Heart right ventricle (tissue), 16 donors: ENCODE measurements at regions not wholly inside any gene's neighbourhood (a gene's known extent, or its start where the extent isn't known, plus 50 kb on each side); places are given as distances from the start of the nearest gene placed in this dataset.

Experiments used
- ATAC-seq, 8 donors: fragments of 200-7000 bp; cut with Tn5 transposase; one replicate each; pipeline ENCODE4 v1.9.1; 2020; ENCODE audit warnings: mild to moderate bottlenecking in 8 of 8, moderate library complexity in 8 of 8, moderate number of reproducible peaks in 1 of 8
- DNase-seq, 2 donors: peaks; one replicate each; pipeline ENCODE4 v3.0.0-alpha.2; 2020
- H3K27ac ChIP-seq, 10 donors: fragments of 200-600 bp; sonication (generic) in 2 of 10; one replicate each; pipeline versions ENCODE4 v1.5.0 to v1.8.0; 2020 to 2022; ENCODE audit warnings: mild to moderate bottlenecking in 3 of 10
- H3K27me3 ChIP-seq, 7 donors: fragments of 200-600 bp; one replicate each; pipeline ENCODE4 v1.8.0; 2021 to 2022; ENCODE audit warnings: mild to moderate bottlenecking in 2 of 7
- H3K36me3 ChIP-seq, 9 donors: fragments of 200-600 bp; sonication (generic) in 1 of 9; one replicate each; pipeline versions ENCODE4 v1.5.0 to v1.8.0; 2020 to 2022; ENCODE audit warnings: mild to moderate bottlenecking in 2 of 9
- H3K4me1 ChIP-seq, 9 donors: fragments of 200-600 bp; sonication (generic) in 1 of 9; one replicate each; pipeline versions ENCODE4 v1.5.0 to v1.8.0; 2020 to 2022; ENCODE audit warnings: mild to moderate bottlenecking in 4 of 9
- H3K4me3 ChIP-seq, 10 donors: fragments of 200-600 bp; sonication (generic) in 2 of 10; one replicate each; pipeline versions ENCODE4 v1.5.0 to v1.8.0; 2020 to 2022; ENCODE audit warnings: mild to moderate bottlenecking in 7 of 10, moderate library complexity in 2 of 10
- H3K9me3 ChIP-seq, 11 donors: fragments of 200-600 bp in 10 of 11; sonication (generic) in 2 of 11; one replicate each; pipeline versions ENCODE4 v1.5.0 to v1.8.0; 2013 to 2022; ENCODE audit warnings: mild to moderate bottlenecking in 2 of 11, control low read depth in 1 of 11, moderate library complexity in 1 of 11
- WGBS, 2 donors: extraction: QIAGEN DNeasy Blood & Tissue Kit; methylation state at CpG; one replicate each; pipeline ENCODE4 v1.1.7; 2013; ENCODE audit warnings: inconsistent platforms in 1 of 2; 5-methylcytosine and 5-hydroxymethylcytosine counted together
- intact Hi-C, 10 donors: fragments of 100-400 bp; cut with DNase I; formaldehyde crosslinking; loops; one replicate each; pipeline versions ENCODE4 v1.11.1 to v1.14.2; 2022
- TF ChIP-seq, protein P1 (sequence below), 9 donors: fragments of 200-600 bp; sonication (generic) in 2 of 9; IDR thresholded peaks; one replicate each; pipeline versions ENCODE4 v1.5.0 to v1.8.0; 2021 to 2022; ENCODE audit warnings: antibody characterized with exemption in 9 of 9, mild to moderate bottlenecking in 5 of 9, moderate library complexity in 1 of 9
- donor health status: Arrhythmogenic right ventricular cardiomyopathy.
- donor health status: ischemic (EF 13 %, LVEDD 7.1; RV severe dilation, severe dysfunction).
- donor health status: healthy with polysubstance abuse.
- donor health status: DM: no; HTN: yes; CAD: no.
- donor health status: DM: no; HTN: no; CAD: no.
- donor health status: ischemic (EF 25% LVEDD 6.9; RV normal size, moderate dysfunction).
- donor health status: ischemic (EF 25% LVEDD 5.7; RV mildly dilated, moderate dysfunction).
- donor health status: healthy.
- donor health status: DM: yes; HTN: yes; CAD: no.
- donor health status: Ischemic cardiomyopathy.
- donor health status: ischemic (EF 35%, LVEDD 5.7; RV mildly dilated, moderate dysfunction).
- donor health status: nonischemic (EF 11% LVEDD 7.7; RV severe dilation, severe dysfunction).
- donor health status: DM: yes; HTN: yes; CAD: no.
- donor health status: PGD.
- donor health status: ischemic (EF 29% LVEDD 5.4; RV normal size, mild dysfunction).
- donor health status: nonischemic (EF 23%, LVEDD 6.1; RV moderate dilation, normal function).

DNA sequence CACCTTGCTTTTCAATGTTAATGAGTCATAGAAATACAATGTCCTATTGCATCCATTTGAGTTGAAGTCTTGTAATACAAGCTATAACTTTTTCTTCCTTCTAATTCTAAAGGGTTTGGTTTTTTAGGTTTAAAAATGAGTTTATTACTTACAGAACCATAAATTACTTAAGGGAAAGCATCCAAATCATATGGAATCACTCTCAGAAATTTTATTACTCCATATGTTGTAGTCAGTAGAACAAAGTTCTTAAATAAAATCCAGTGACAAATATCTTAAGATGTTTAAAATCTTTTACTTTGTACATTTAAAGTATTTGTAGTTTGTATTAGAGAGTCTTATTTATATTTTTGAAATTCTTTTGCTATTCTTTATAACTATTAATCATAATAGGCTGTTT lies 253.2 kb downstream of the IPO8 start:
- intact Hi-C loops, result no loop called here
- DNase-seq, result no peak
- Histone ChIP-seq H3K36me3 (no peaks in the 10 kb centered on the region), H3K4me1 (peaks cover 0 to 17% (median 8%) of the 10 kb centered on the region in 9 donors), H3K27me3 (no peaks in the 10 kb centered on the region), H3K9me3 (no peaks in the 10 kb centered on the region), H3K4me3 (no peak overlapping the region), H3K27ac (no peak overlapping the region)
- no peak for ATAC-seq
- TF ChIP-seq, protein P1, sequence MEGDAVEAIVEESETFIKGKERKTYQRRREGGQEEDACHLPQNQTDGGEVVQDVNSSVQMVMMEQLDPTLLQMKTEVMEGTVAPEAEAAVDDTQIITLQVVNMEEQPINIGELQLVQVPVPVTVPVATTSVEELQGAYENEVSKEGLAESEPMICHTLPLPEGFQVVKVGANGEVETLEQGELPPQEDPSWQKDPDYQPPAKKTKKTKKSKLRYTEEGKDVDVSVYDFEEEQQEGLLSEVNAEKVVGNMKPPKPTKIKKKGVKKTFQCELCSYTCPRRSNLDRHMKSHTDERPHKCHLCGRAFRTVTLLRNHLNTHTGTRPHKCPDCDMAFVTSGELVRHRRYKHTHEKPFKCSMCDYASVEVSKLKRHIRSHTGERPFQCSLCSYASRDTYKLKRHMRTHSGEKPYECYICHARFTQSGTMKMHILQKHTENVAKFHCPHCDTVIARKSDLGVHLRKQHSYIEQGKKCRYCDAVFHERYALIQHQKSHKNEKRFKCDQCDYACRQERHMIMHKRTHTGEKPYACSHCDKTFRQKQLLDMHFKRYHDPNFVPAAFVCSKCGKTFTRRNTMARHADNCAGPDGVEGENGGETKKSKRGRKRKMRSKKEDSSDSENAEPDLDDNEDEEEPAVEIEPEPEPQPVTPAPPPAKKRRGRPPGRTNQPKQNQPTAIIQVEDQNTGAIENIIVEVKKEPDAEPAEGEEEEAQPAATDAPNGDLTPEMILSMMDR (IDR thresholded peaks at IDR 0.05), result no peak

DNA sequence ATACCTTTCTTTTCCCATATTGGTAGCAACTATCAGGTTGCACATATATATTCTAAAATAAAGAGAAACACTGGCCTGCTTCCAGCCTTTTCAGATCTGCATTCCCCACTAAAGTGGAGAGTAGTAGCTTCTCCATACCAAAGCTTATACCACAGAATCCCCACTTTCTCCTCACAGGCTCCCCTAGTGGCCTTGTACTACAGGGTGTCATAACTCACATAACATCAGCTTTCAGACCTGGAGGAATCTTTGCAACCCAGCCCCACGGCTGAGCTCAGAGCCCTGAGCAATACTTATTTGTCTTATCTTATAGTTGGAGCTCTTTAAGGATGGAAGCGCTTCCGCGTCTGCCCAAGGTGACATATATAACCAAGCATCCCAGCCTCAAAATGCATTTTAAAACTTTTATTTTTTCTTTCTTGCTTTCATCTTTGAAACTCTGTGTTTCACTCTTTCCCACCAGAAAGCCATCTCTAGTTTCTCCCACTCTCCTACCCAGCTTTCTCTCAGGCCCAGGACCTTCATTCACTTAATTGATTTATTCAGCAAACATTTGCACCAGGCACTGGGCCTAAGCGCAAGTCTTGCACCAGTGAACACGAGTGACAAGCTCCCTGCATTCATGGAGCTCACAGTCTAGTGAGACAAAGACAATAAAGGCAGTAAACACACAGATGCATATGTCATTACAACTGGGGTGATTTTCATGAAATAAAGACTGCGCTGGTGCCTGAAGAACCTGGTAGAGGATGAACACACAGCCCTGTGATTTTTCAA lies 254.7 kb downstream of the IPO8 start:
- Histone ChIP-seq H3K27me3 (no peaks in the 10 kb centered on the region), H3K27ac (no peak overlapping the region), H3K36me3 (no peaks in the 10 kb centered on the region), H3K4me1 (peaks cover 0 to 17% (median 8%) of the 10 kb centered on the region in 9 donors), H3K4me3 (no peak overlapping the region), H3K9me3 (no peaks in the 10 kb centered on the region)
- WGBS, 2 donors, result 79 to 83% methylated on average over 7 of the region's 7 CpGs
- no peak for DNase-seq
- ATAC-seq, result peak in 1 of 8 donors; percentile 28
- intact Hi-C loops, result no loop called here
- TF ChIP-seq, protein P1 (IDR thresholded peaks at IDR 0.05), result peak in 6 of 9 donors; percentile 13 to 38 (median 33)

DNA sequence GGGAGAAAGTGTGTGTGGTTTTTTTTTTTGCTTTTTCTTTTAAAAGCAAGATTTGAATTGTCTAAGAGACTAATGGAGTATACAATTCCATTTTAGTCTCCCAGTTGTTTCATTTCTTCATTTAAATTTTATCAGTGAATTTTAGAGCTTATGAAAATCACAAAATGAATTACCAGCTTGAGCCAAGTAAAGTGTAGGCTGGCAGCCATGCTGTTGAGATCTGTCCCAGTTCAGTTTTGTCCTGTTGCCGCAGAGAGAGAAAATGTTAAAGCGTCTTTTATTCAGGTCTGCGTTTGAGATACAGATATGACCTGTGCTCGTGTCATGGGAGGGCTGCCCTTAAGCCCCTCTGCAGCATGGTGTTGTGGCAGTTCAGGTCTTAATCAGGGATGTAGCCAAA lies 256.5 kb downstream of the IPO8 start:
- no peak overlapping the region for H3K27ac ChIP-seq
- intact Hi-C loops, result no loop called here
- WGBS, 2 donors, result 65 to 70% methylated on average over 4 of the region's 4 CpGs
- no peak overlapping the region for H3K4me3 ChIP-seq
- peaks cover 0 to 17% (median 8%) of the 10 kb centered on the region in 9 donors for H3K4me1 ChIP-seq
- TF ChIP-seq, protein P1 (IDR thresholded peaks at IDR 0.05), result no peak
- H3K36me3 ChIP-seq, result no peaks in the 10 kb centered on the region
- no peaks in the 10 kb centered on the region for H3K9me3 ChIP-seq
- no peak for DNase-seq
- H3K27me3 ChIP-seq, result no peaks in the 10 kb centered on the region
- ATAC-seq, result no peak

DNA sequence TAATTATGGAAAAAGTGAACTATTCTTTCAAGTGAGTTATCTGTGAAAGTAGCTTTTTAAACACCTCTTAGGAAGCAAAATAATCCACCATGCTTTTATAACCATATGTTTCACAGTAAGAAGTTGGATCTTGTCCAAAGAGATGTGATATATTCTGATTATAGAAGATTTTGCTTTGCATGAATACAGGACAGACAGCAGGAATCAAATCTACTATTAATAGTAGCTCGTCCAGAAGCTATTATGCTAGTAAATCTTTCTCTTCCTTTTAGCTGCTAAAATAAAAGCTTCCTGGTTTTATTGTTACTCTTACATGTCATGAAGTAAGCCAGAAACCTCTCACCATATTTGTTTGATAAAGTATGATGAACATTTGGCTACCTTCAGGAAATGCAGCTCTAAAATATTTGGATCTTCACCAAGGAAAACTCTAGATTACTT lies 257.0 kb downstream of the IPO8 start:
- TF ChIP-seq, protein P1 (IDR thresholded peaks at IDR 0.05), result no peak
- Histone ChIP-seq H3K27ac (peak overlapping the region in 3 of 10 donors; percentile 1 to 44 (median 35)), H3K9me3 (no peaks in the 10 kb centered on the region), H3K27me3 (no peaks in the 10 kb centered on the region), H3K4me3 (no peak overlapping the region), H3K36me3 (no peaks in the 10 kb centered on the region), H3K4me1 (peaks cover 0 to 17% (median 8%) of the 10 kb centered on the region in 9 donors)
- DNase-seq, result no peak
- intact Hi-C loops, result no loop called here
- no peak for ATAC-seq
- WGBS, 2 donors, result 10 to 19% methylated on average over 1 of the region's 1 CpG
